Gastrocnemius medialis (tissue), 4 donors: ENCODE measurements at regions not wholly inside any gene's neighbourhood (a gene's known extent, or its start where the extent isn't known, plus 50 kb on each side); places are given as distances from the start of the nearest gene placed in this dataset.

Experiments used
- ATAC-seq, 2 donors: fragments of 150-250 bp; one replicate each; pipeline ENCODE4 v1.9.1; 2016
- DNase-seq, 2 donors: peaks; one replicate each; pipeline ENCODE4 v3.0.0-alpha.2; 2019
- H3K27ac ChIP-seq, 4 donors: fragments of 200-600 bp; sonication (generic); 1 replicate in 1 of 4; 2 replicates in 3 of 4; pipeline ENCODE4 v1.5.1; 2016 to 2018; ENCODE audit warnings: mild to moderate bottlenecking in 2 of 4, moderate library complexity in 1 of 4
- H3K27me3 ChIP-seq, 3 donors: fragments of 200-600 bp; sonication (generic) in 2 of 3; 1 replicate in 1 of 3; 2 replicates in 2 of 3; pipeline versions ENCODE4 v1.5.1 to v1.6.0; 2016 to 2019; ENCODE audit warnings: mild to moderate bottlenecking in 1 of 3, moderate library complexity in 1 of 3
- H3K36me3 ChIP-seq, 2 donors: fragments of 200-600 bp; sonication (generic) in 1 of 2; one replicate each; pipeline ENCODE4 v1.5.1; 2017 to 2018
- H3K4me1 ChIP-seq, 2 donors: fragments of 200-600 bp; sonication (generic) in 1 of 2; one replicate each; pipeline ENCODE4 v1.5.1; 2016 to 2017; ENCODE audit warnings: mild to moderate bottlenecking in 2 of 2
- H3K4me3 ChIP-seq, 4 donors: fragments of 200-600 bp; sonication (generic) in 3 of 4; 1 replicate in 1 of 4; 2 replicates in 3 of 4; pipeline ENCODE4 v1.5.1; 2016 to 2019; ENCODE audit warnings: mild to moderate bottlenecking in 2 of 4
- H3K9me3 ChIP-seq, 3 donors: fragments of 200-600 bp; sonication (generic) in 2 of 3; 1 replicate in 1 of 3; 2 replicates in 2 of 3; pipeline ENCODE4 v1.5.1; 2016 to 2019
- POLR2A ChIP-seq, 2 donors: fragments of 450-650 bp; IDR thresholded peaks; one replicate each; pipeline ENCODE4 v1.6.1; 2017; ENCODE audit warnings: antibody characterized with exemption in 2 of 2, mild to moderate bottlenecking in 2 of 2, moderate library complexity in 2 of 2
- in situ Hi-C, 4 donors: fragments of 200-750 bp; cut with MboI; loops; one replicate each; pipeline versions ENCODE4 v1.15.0 to v1.8.0; 2017; ENCODE audit warnings: low sequenced_read_pairs in 4 of 4
- intact Hi-C: fragments of 100-400 bp; cut with DNase I; formaldehyde crosslinking; loops from one replicate; pipeline ENCODE4 v1.15.1; 2023; ENCODE audit warnings: low total_unique reads
- TF ChIP-seq, protein P1 (sequence below), 5 experiments: fragments of 450-650 bp in 3 of 5; fragments of 200-600 bp in 2 of 5; sonication (generic) in 2 of 5; IDR thresholded peaks in 4 of 5; conservative IDR thresholded peaks in 1 of 5; 1 replicate in 4 of 5; 2 replicates in 1 of 5; pipeline ENCODE4 v1.5.1; 2016 to 2019; ENCODE audit warnings: antibody characterized with exemption in 5 of 5, mild to moderate bottlenecking in 3 of 5, moderate library complexity in 3 of 5

- Histone ChIP-seq H3K4me3 (no peak overlapping the region), H3K36me3 (no peaks in the 10 kb centered on the region), H3K9me3 (peaks cover 0 to 7% (median 0%) of the 10 kb centered on the region in 3 donors), H3K27me3 (no peaks in the 10 kb centered on the region), H3K4me1 (no peaks in the 10 kb centered on the region), H3K27ac (no peak overlapping the region)
- intact Hi-C loops (no loop called here), in situ Hi-C loops (no loop called here)
- TF ChIP-seq POLR2A (IDR thresholded peaks at IDR 0.05) = no peak
- TF ChIP-seq, protein P1, sequence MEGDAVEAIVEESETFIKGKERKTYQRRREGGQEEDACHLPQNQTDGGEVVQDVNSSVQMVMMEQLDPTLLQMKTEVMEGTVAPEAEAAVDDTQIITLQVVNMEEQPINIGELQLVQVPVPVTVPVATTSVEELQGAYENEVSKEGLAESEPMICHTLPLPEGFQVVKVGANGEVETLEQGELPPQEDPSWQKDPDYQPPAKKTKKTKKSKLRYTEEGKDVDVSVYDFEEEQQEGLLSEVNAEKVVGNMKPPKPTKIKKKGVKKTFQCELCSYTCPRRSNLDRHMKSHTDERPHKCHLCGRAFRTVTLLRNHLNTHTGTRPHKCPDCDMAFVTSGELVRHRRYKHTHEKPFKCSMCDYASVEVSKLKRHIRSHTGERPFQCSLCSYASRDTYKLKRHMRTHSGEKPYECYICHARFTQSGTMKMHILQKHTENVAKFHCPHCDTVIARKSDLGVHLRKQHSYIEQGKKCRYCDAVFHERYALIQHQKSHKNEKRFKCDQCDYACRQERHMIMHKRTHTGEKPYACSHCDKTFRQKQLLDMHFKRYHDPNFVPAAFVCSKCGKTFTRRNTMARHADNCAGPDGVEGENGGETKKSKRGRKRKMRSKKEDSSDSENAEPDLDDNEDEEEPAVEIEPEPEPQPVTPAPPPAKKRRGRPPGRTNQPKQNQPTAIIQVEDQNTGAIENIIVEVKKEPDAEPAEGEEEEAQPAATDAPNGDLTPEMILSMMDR (IDR thresholded peaks at IDR 0.05 in 4 of 5, conservative IDR thresholded peaks at IDR 0.05 in 1 of 5) = no peak
- ATAC-seq = no peak
- DNase-seq = no peak
Observed at GRCh38 chr11:34816698-34817213, 99.4 kb downstream of the APIP start.

DNA sequence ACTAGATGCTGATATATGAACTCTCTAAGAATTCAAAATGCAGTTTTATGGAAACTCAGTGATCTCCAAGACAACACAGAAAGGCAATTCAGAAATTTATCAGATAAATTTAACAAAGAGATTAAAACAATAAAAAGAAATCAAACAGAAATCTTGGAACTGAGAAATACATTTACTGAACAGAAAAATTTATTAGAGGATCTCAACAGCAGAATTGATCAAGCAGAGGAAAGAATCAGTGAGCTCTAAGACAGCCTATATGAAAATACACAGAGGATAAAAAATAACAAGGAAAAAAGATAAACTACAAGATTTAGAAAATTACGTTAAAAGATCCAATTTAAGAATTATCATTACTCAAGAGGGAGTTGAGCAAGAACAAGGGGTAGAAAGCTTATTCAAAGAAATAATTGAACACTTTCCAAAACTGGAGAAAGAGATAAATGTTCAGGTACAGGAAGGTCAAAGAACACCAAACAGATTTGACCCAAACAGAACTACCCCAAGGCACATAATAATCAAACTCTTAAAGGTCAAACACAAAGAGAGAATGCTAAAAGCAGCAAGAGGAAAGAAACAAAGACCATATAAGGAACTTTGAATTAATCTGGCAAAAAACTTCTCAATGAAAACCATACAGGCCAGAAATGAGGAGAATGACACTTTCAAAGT is 103.1 kb downstream of the APIP start:
- DNase-seq (no peak), ATAC-seq (no peak)
- Histone ChIP-seq H3K9me3 (peaks cover 0 to 7% (median 0%) of the 10 kb centered on the region in 3 donors), H3K27ac (no peak overlapping the region), H3K36me3 (no peaks in the 10 kb centered on the region), H3K27me3 (no peaks in the 10 kb centered on the region), H3K4me3 (no peak overlapping the region), H3K4me1 (no peaks in the 10 kb centered on the region)
- no peak for TF ChIP-seq POLR2A (IDR thresholded peaks at IDR 0.05)
- TF ChIP-seq, protein P1 (IDR thresholded peaks at IDR 0.05 in 4 of 5, conservative IDR thresholded peaks at IDR 0.05 in 1 of 5) = no peak
- in situ Hi-C loops = no loop called here
- intact Hi-C loops = no loop called here

DNA sequence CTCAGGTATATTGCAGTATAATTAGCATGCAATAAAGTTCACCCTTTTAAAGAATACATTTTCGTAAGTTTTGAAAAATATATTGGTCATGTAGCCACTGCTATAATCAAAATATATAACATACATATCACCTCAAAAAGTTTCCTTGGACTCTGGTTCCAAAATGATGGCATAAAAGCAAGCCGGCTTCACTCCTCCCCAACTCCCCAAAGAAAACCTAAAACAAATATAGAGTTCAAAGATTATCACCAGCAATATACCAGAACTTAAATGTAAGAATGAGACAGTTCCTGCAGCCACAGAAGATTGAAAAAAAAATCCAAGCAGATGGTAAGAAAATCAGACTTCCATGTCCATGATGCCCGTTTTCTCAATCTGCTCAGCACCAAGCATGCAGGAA is 104.3 kb downstream of the APIP start:
- peaks cover 0 to 7% (median 0%) of the 10 kb centered on the region in 3 donors for H3K9me3 ChIP-seq
- no peak overlapping the region for H3K27ac ChIP-seq
- H3K36me3 ChIP-seq = no peaks in the 10 kb centered on the region
- ATAC-seq = no peak
- no peak for DNase-seq
- H3K4me3 ChIP-seq = no peak overlapping the region
- in situ Hi-C loops (no loop called here), intact Hi-C loops (no loop called here)
- H3K27me3 ChIP-seq = no peaks in the 10 kb centered on the region
- TF ChIP-seq, protein P1 (IDR thresholded peaks at IDR 0.05 in 4 of 5, conservative IDR thresholded peaks at IDR 0.05 in 1 of 5) = no peak
- TF ChIP-seq POLR2A (IDR thresholded peaks at IDR 0.05) = no peak
- H3K4me1 ChIP-seq = no peaks in the 10 kb centered on the region

- no peaks in the 10 kb centered on the region for H3K27me3 ChIP-seq
- intact Hi-C loops = no loop called here
- no peaks in the 10 kb centered on the region for H3K36me3 ChIP-seq
- no peak overlapping the region for H3K27ac ChIP-seq
- H3K4me3 ChIP-seq = no peak overlapping the region
- no peak for TF ChIP-seq POLR2A (IDR thresholded peaks at IDR 0.05)
- in situ Hi-C loops = no loop called here
- no peak for ATAC-seq
- no peak for DNase-seq
- peaks cover 0 to 7% (median 0%) of the 10 kb centered on the region in 3 donors for H3K9me3 ChIP-seq
- H3K4me1 ChIP-seq = no peaks in the 10 kb centered on the region
Observed at GRCh38 chr11:34810107-34810562, 106.0 kb downstream of the APIP start.

DNA sequence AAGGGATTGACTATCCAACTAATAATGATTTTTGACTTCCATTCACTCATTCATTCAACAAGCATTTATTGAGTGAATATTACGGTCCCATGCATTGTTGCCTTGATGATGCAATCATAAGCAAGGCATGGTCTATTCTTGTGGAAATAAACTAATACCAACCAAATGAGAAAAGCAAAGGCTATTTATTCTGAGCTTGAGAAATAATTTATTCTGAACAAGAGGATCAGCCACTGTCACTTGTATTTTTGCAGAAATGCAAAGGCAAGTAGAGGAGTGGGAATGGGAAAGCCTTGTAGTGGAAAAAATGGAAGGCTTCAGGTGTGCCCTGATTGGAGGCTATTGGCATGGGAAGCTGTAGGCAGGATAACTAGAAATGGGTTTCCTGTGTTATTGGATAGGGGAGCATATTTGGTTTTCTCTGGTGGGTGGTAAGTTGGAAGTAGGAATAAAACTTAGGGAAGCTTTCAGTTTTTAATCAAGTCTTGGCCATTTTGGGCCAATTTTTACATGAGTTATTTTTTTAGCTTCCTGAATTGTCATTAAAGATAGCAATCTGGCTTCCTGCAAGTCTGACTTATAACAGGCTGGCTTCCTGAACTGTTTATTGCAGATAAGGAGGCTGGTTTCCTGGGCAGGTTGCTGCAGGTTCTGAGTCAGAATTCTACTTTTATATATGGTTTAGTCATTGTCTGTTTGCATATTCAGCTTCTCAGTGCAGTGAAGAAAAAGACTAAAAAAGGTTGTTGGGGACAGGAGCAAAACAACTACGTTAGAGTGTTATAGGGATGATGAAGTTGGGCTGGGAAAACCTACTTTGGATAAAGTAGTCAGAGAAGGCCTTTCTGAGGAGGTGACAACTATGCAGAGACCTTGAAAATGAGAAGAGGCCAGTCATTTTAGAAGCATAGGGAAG is 106.7 kb downstream of the APIP start:
- no peaks in the 10 kb centered on the region for H3K4me1 ChIP-seq
- TF ChIP-seq POLR2A (IDR thresholded peaks at IDR 0.05) = no peak
- TF ChIP-seq, protein P1 (IDR thresholded peaks at IDR 0.05 in 4 of 5, conservative IDR thresholded peaks at IDR 0.05 in 1 of 5) = no peak
- in situ Hi-C loops (no loop called here), intact Hi-C loops (no loop called here)
- H3K9me3 ChIP-seq = peaks cover 0 to 7% (median 0%) of the 10 kb centered on the region in 3 donors
- no peak overlapping the region for H3K4me3 ChIP-seq
- no peak overlapping the region for H3K27ac ChIP-seq
- no peak for DNase-seq
- H3K27me3 ChIP-seq = no peaks in the 10 kb centered on the region
- no peaks in the 10 kb centered on the region for H3K36me3 ChIP-seq
- no peak for ATAC-seq
